Brain microvascular endothelial cell (primary cell): ENCODE measurements at regions not wholly inside any gene's neighbourhood (a gene's known extent, or its start where the extent isn't known, plus 50 kb on each side); places are given as distances from the start of the nearest gene placed in this dataset.
"Not testable (repeated sequence)": the region's sequence is repeated elsewhere in the genome, so short reads cannot be mapped to it uniquely, and the experiment has no call there.

Source experiments
- DNase-seq: peaks from one replicate; pipeline ENCODE4 v3.0.0-alpha.2; 2020
- H3K27ac ChIP-seq: fragments of 250-450 bp; sonication (Bioruptor Pico); 2 replicates; pipeline ENCODE4 v1.5.1; 2020; ENCODE audit warnings: mild to moderate bottlenecking, moderate library complexity
- H3K27me3 ChIP-seq: fragments of 250-450 bp; sonication (Bioruptor Pico); replicated peaks from 2 replicates; pipeline ENCODE4 v1.5.1; 2020; ENCODE audit warnings: mild to moderate bottlenecking
- H3K36me3 ChIP-seq: fragments of 250-450 bp; sonication (Bioruptor Pico); replicated peaks from 2 replicates; pipeline ENCODE4 v1.5.1; 2020; ENCODE audit warnings: mild to moderate bottlenecking
- H3K4me3 ChIP-seq: 2 replicates; pipeline ENCODE4 v1.5.1; 2011; ENCODE audit warnings: low read depth, mild to moderate bottlenecking, control low read depth, low read length, moderate library complexity
- in situ Hi-C: cut with HindIII; loops from 2 replicates; pipeline ENCODE4 v1.10.0; 2017; ENCODE audit warnings: low sequenced_read_pairs, low pct_ligation_motif_present
- TF ChIP-seq, protein P1 (sequence below): IDR thresholded peaks from 2 replicates; pipeline ENCODE4 v1.5.1; 2011; ENCODE audit warnings: low read depth, mild to moderate bottlenecking, moderate library complexity, low read length, control low read depth, inconsistent platforms; ENCODE audit errors: missing control alignments

DNA sequence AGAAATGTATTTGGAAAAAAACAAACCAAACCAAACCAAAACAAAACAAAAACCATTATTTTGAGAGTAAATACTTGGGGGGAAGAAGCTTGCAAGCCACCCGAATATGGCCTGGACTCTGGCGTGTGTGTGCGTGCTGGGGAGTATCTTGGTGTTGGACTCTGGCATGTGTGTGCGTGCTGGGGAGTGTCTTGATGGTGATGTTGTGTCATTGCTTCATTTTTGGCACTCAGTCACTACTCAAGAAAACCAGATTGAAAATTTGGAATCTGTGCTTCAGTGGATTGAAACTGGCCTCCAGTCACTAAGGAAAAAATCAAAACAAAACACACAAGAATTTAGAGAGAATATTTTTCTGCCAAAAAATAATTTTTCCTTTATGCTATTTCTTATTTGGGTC is 76.1 kb downstream of the ARRDC3 start:
- Histone ChIP-seq H3K4me3 (no peak overlapping the region), H3K27ac (no peak overlapping the region), H3K36me3 (no peaks in the 10 kb centered on the region), H3K27me3 (no peaks in the 10 kb centered on the region)
- in situ Hi-C loops = no loop called here
- no peak for DNase-seq
- TF ChIP-seq, protein P1, sequence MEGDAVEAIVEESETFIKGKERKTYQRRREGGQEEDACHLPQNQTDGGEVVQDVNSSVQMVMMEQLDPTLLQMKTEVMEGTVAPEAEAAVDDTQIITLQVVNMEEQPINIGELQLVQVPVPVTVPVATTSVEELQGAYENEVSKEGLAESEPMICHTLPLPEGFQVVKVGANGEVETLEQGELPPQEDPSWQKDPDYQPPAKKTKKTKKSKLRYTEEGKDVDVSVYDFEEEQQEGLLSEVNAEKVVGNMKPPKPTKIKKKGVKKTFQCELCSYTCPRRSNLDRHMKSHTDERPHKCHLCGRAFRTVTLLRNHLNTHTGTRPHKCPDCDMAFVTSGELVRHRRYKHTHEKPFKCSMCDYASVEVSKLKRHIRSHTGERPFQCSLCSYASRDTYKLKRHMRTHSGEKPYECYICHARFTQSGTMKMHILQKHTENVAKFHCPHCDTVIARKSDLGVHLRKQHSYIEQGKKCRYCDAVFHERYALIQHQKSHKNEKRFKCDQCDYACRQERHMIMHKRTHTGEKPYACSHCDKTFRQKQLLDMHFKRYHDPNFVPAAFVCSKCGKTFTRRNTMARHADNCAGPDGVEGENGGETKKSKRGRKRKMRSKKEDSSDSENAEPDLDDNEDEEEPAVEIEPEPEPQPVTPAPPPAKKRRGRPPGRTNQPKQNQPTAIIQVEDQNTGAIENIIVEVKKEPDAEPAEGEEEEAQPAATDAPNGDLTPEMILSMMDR = no peak

DNA sequence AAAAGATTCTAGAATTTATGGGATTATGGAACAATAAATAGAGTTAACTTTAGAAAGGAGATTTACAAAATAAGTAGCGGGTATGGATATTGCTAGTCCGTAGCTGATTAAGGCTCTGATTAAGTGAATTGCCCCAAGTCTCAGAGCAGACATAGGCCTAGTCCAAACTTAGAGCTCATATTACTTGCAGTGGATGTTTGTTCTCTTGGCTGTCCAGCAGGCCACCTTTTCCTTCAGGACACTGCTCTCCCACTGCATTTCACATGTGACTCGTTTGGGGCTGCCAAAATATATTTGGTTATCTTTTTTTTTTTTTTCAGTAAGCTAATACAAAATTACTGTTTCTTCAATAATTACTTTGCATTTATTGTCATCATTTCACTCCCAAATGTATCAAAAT is 76.6 kb downstream of the ARRDC3 start:
- Histone ChIP-seq H3K4me3 (no peak overlapping the region), H3K27me3 (no peaks in the 10 kb centered on the region), H3K27ac (no peak overlapping the region), H3K36me3 (no peaks in the 10 kb centered on the region)
- in situ Hi-C loops = no loop called here
- TF ChIP-seq, protein P1 = no peak
- no peak for DNase-seq

DNA sequence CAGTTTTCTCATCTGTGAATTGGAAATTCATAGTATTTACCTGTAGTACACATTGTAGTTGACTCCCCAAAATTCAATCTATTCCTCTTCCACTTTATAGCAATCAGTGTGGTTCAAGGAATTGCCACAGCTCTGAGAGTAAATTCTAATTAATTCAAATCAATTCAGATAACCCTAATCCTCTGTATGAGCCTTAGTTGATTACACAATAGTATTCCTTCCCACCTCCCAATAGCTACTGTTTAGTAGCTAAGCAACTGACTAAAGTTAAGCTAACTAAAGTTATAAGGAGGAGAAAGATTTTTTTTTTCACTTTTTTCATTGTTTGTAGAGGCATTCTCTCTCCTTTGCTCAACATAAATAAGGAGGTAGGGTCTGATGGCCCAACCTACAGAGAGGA is 77.5 kb downstream of the ARRDC3 start:
- Histone ChIP-seq H3K4me3 (no peak overlapping the region), H3K27me3 (no peaks in the 10 kb centered on the region), H3K36me3 (no peaks in the 10 kb centered on the region), H3K27ac (no peak overlapping the region)
- DNase-seq = no peak
- TF ChIP-seq, protein P1 = no peak
- in situ Hi-C loops = no loop called here

DNA sequence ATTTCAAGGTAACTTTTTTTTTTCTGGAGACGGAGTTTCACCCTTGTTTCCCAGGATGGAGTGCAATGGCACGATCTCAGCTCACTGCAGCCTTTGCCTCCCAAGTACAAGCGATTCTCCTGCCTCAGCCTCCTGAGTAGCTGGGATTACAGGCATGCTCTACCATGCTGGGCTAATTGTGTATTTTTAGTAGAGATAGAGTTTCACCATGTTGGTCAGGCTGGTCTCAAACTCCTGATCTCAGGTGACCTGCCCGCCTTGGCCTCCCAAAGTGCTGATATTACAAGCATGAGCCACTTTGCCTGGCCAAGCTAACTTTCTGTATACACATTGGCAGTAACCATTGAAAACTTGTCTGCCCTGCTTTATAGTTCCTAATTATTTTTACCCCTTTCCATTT is 79.1 kb downstream of the ARRDC3 start:
- H3K27ac ChIP-seq, H3K27me3 ChIP-seq, DNase-seq, in situ Hi-C loops, H3K36me3 ChIP-seq, H3K4me3 ChIP-seq: not testable (repeated sequence)

DNA sequence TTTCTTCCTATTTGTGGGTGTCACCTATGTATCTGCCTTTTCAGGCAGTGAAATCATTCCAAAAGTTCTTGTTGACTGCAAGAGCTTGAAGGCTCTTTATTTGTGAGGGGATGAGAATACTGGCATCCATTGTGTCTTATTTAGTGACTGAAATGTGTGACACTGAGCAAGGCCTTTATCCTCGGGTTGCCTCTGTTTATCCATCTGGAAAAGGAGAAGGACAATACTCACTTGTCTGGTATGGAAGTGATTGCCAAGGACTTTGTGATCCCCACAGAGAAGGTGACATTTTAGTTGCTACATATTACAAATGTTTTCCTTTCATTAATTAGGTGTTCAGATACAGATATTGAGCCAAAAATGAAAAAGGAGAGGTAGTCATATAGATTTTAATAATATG is 80.2 kb downstream of the ARRDC3 start:
- no peak for DNase-seq
- Histone ChIP-seq H3K27me3 (no peaks in the 10 kb centered on the region), H3K4me3 (no peak overlapping the region), H3K27ac (no peak overlapping the region), H3K36me3 (no peaks in the 10 kb centered on the region)
- in situ Hi-C loops = no loop called here
- TF ChIP-seq, protein P1 = no peak

DNA sequence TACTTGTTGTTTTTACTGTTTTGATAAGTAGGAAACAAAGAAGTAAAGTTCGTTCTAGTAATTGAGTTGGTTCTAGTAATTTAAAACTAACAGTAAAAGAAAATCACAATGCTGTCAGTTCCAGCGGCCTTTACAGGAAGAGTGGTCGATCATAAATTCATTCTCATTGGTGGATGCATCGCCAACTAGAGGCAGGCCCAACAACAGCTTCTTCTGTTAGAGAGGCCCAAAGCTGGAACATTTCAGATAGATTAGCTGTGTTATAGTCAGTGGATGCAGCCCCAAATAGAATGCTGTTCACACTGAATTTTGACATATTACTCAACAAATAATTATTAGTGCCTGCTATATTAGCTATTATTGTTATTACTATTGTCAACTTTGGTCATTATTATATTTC is 80.8 kb downstream of the ARRDC3 start:
- no peaks in the 10 kb centered on the region for H3K36me3 ChIP-seq
- H3K4me3 ChIP-seq = no peak overlapping the region
- in situ Hi-C loops = no loop called here
- TF ChIP-seq, protein P1 = peak; percentile 41
- no peak for DNase-seq
- H3K27me3 ChIP-seq = no peaks in the 10 kb centered on the region
- H3K27ac ChIP-seq = no peak overlapping the region
